Left ventricle myocardium inferior (tissue), 1 donor: ENCODE measurements at regions not wholly inside any gene's neighbourhood (a gene's known extent, or its start where the extent isn't known, plus 50 kb on each side); places are given as distances from the start of the nearest gene placed in this dataset.

Experiments
- DNase-seq: peaks from one replicate; pipeline ENCODE4 v3.0.0-alpha.2; 2020
- H3K27ac ChIP-seq: fragments of 200-600 bp; replicated peaks from 2 replicates; pipeline ENCODE4 v1.8.0; 2021
- H3K27me3 ChIP-seq: fragments of 200-600 bp; 2 replicates; pipeline ENCODE4 v1.8.0; 2021; ENCODE audit warnings: low read depth
- H3K36me3 ChIP-seq: fragments of 200-600 bp; 2 replicates; pipeline ENCODE4 v1.8.0; 2021
- H3K4me1 ChIP-seq: fragments of 200-600 bp; 2 replicates; pipeline ENCODE4 v1.8.0; 2021
- H3K4me3 ChIP-seq: fragments of 200-600 bp; 2 replicates; pipeline ENCODE4 v1.8.0; 2021; ENCODE audit warnings: mild to moderate bottlenecking, moderate library complexity
- H3K9me3 ChIP-seq: fragments of 200-600 bp; replicated peaks from 2 replicates; pipeline ENCODE4 v1.8.0; 2021
- intact Hi-C: fragments of 100-400 bp; cut with micrococcal nuclease; formaldehyde crosslinking; loops from one replicate; pipeline ENCODE4 v1.11.0; 2022
- TF ChIP-seq, protein P1 (sequence below): fragments of 200-600 bp; IDR thresholded peaks from 2 replicates; pipeline ENCODE4 v1.8.0; 2021; ENCODE audit warnings: antibody characterized with exemption, mild to moderate bottlenecking, borderline replicate concordance
- donor health status: DM: no; HTN: yes; CAD: no; lungs with severe emphysema.

DNA sequence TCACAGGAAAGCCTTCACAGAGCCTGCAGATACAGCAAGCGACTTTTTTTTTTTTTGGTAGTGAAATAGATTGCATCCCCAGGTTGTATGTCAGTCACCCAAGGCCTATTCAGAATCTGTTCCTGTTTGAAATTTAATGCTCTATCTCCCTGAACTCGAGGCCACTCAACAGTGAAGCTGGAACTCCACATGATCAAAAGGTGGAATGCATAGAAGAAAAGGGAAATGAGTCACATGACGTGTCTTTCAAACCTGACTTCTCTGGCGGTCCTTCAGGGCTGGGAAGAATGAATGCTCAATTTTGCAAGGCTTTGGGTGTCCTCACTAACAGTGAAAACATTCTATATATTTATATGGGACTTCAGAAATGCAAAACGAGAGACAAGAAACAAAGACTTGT lies 88.4 kb upstream of the B3GAT2 start:
- TF ChIP-seq, protein P1, sequence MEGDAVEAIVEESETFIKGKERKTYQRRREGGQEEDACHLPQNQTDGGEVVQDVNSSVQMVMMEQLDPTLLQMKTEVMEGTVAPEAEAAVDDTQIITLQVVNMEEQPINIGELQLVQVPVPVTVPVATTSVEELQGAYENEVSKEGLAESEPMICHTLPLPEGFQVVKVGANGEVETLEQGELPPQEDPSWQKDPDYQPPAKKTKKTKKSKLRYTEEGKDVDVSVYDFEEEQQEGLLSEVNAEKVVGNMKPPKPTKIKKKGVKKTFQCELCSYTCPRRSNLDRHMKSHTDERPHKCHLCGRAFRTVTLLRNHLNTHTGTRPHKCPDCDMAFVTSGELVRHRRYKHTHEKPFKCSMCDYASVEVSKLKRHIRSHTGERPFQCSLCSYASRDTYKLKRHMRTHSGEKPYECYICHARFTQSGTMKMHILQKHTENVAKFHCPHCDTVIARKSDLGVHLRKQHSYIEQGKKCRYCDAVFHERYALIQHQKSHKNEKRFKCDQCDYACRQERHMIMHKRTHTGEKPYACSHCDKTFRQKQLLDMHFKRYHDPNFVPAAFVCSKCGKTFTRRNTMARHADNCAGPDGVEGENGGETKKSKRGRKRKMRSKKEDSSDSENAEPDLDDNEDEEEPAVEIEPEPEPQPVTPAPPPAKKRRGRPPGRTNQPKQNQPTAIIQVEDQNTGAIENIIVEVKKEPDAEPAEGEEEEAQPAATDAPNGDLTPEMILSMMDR: no peak
- Histone ChIP-seq H3K36me3 (no peaks in the 10 kb centered on the region), H3K4me1 (peaks cover 14% of the 10 kb centered on the region), H3K4me3 (no peak overlapping the region), H3K27me3 (no peaks in the 10 kb centered on the region), H3K9me3 (no peaks in the 10 kb centered on the region), H3K27ac (no peak overlapping the region)
- no peak for DNase-seq
- intact Hi-C loops: no loop called here

DNA sequence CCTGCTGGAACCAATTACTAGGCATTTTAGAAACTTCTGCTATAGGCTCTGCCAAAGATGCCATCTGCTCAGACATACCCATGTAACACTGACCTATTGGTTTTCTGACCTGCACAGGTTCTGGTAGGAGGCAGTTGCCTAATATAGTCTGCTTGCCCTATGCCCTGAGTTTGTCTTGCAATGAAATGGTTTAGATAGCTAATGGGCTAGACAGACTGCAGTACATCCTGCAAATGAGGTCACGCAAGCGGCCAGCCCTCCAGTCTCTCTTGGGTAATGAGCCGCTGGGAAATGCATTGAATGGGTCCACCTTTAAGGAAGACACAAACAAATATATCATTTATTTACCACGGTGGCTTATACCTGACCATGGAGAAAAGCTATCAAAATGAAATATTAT lies 90.6 kb upstream of the B3GAT2 start:
- H3K27ac ChIP-seq: no peak overlapping the region
- TF ChIP-seq, protein P1: no peak
- H3K9me3 ChIP-seq: no peaks in the 10 kb centered on the region
- H3K36me3 ChIP-seq: no peaks in the 10 kb centered on the region
- no peak overlapping the region for H3K4me3 ChIP-seq
- H3K27me3 ChIP-seq: no peaks in the 10 kb centered on the region
- H3K4me1 ChIP-seq: peaks cover 14% of the 10 kb centered on the region
- DNase-seq: no peak
- intact Hi-C loops: no loop called here

DNA sequence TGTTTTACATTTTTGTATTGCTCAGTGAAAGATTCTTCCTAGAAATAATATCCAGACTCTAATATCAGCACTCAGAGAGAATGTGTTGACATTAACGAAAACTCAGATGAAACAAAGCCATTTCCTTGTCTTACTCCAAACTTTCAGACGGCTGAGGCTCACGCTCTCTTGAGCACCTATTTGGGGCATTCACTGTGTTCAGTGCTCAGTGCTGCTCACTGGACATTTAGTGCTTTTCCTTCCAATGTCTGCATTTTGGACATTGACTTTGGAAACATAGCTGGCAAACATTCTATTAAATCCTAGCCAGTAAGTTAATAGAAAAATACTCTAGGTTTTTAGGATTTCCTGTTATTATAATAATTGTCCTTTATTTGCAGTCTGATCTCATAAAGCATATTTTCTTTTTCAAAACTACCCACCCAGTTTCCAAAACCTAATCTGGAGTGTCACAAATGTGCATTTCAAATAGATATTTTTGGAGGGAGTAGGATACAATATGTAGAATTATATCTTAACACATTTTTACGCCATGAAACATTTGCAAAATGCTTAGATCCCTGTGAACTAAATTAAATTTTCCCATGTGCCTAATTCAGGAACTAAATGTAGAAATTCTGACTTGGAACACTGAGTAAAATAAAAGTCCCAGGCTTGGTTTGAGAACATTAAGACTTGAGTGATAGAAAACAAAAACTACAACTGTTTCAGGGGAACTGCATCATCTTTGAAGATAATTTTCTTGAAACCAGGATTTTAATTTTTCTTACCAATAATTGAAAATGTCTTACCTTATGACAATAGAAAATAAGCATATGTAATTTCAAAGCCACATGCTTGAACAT lies 91.7 kb upstream of the B3GAT2 start:
- TF ChIP-seq, protein P1: no peak
- Histone ChIP-seq H3K27me3 (no peaks in the 10 kb centered on the region), H3K36me3 (no peaks in the 10 kb centered on the region), H3K9me3 (no peaks in the 10 kb centered on the region), H3K4me3 (no peak overlapping the region), H3K4me1 (peaks cover 14% of the 10 kb centered on the region), H3K27ac (no peak overlapping the region)
- intact Hi-C loops: no loop called here
- DNase-seq: no peak

DNA sequence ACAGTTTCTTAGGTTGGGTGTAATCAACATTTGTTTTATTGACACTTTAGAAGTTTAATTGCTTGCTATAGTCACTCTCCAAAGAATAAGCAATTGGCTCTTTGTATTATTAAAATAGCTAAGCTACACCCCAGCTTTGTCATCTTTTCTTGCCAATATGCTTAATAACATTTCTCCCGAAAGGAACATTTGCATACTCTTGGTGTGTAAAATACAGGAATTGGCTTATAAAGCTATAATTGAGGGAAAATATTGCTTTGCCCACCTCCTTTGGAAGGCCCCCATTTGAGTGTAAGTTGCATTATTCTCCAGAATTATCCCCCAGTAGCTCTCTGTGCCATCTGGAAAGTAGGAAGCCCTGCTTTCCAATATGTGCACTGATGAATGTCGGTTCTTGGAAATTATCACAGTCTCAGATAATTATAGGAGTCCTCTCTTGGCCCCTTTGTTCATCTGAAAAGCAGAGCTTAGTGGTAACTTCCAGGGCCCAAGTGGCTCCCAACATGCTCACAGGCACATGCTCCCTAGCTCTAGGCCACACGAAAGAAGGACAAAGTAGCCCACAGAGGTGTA lies 92.4 kb upstream of the B3GAT2 start:
- H3K4me3 ChIP-seq: no peak overlapping the region
- H3K27ac ChIP-seq: no peak overlapping the region
- intact Hi-C loops: no loop called here

DNA sequence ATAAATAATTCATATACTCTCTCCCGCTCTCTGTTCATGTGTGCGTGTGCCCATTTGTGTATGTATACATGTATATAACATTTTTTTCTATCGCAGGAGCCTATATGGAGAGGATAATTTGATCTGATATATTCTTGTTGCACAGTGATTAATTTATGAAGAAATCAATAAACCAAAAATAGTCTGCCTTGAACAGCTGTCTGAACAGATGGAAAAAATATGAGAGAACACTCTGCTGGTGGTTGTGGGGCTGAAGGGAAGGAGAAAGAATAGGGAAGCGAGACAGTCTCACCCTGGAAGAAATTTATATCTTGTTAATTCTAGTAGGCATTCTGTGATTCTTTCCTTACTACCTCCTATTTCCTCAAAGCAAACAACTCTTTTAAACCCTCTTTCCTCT lies 96.6 kb upstream of the B3GAT2 start:
- H3K9me3 ChIP-seq: no peaks in the 10 kb centered on the region
- intact Hi-C loops: no loop called here
- no peak for DNase-seq
- no peak overlapping the region for H3K4me3 ChIP-seq
- H3K36me3 ChIP-seq: no peaks in the 10 kb centered on the region
- TF ChIP-seq, protein P1: no peak
- H3K27ac ChIP-seq: no peak overlapping the region
- no peaks in the 10 kb centered on the region for H3K27me3 ChIP-seq
- H3K4me1 ChIP-seq: peaks cover under 1% of the 10 kb centered on the region

More for the DNA sequence above, 92.4 kb upstream of the B3GAT2 start:
- no peaks in the 10 kb centered on the region for H3K9me3 ChIP-seq
- no peak for DNase-seq
- no peaks in the 10 kb centered on the region for H3K36me3 ChIP-seq
- H3K27me3 ChIP-seq: no peaks in the 10 kb centered on the region
- TF ChIP-seq, protein P1: no peak
- peaks cover 14% of the 10 kb centered on the region for H3K4me1 ChIP-seq
